ENCODE measurements at regions not wholly inside any gene's neighbourhood (a gene's known extent, or its start where the extent isn't known, plus 50 kb on each side); places are given as distances from the start of the nearest gene placed in this dataset.

GRCh38 chr4:149882251-149882650 is 66.6 kb upstream of the IQCM start:
- TF ChIP-seq MYC (CRISPR knock-in tag; IDR thresholded peaks at IDR 0.05; ENCODE audit: borderline replicate concordance) (no peak), POLR2AphosphoS5 (IDR thresholded peaks at IDR 0.05; ENCODE audit: low read depth, low read length) (no peak), MXD4 (CRISPR knock-in tag; IDR thresholded peaks at IDR 0.05) (no peak), RFX5 (IDR thresholded peaks at IDR 0.05; ENCODE audit: low read depth, low read length) (no peak), MED8 (CRISPR knock-in tag; IDR thresholded peaks at IDR 0.05; ENCODE audit: insufficient replicate concordance) (no peak), TRAFD1 (CRISPR knock-in tag; IDR thresholded peaks at IDR 0.05; ENCODE audit: borderline replicate concordance) (no peak), USF2 (IDR thresholded peaks at IDR 0.05; ENCODE audit: low read depth, low read length) (no peak), USF2 (CRISPR knock-in tag; IDR thresholded peaks at IDR 0.05; ENCODE audit: borderline replicate concordance) (no peak), ZNF720 (CRISPR knock-in tag; IDR thresholded peaks at IDR 0.05) (no peak), NKX3-1 (CRISPR knock-in tag; IDR thresholded peaks at IDR 0.05) (no peak), ETV5 (CRISPR knock-in tag; IDR thresholded peaks at IDR 0.05; ENCODE audit: borderline replicate concordance) (no peak)
